PFSK-1 (cell line): ENCODE measurements at regions not wholly inside any gene's neighbourhood (a gene's known extent, or its start where the extent isn't known, plus 50 kb on each side); places are given as distances from the start of the nearest gene placed in this dataset.

Experiments used
- FOXP2 ChIP-seq: optimal IDR thresholded peaks from 2 replicates; pipeline ENCODE3; 2011; ENCODE audit warnings: borderline replicate concordance, control low read depth, inconsistent platforms; ENCODE audit not compliant: insufficient read depth; ENCODE audit errors: extremely low read length, extremely low read depth
- POLR2AphosphoS5 ChIP-seq: IDR thresholded peaks from 2 replicates; pipeline ENCODE4 v1.6.1; 2012; ENCODE audit warnings: low read depth, mild to moderate bottlenecking, control low read depth, low read length, moderate library complexity
- SIN3A ChIP-seq: IDR thresholded peaks from 2 replicates; pipeline ENCODE4 v1.6.1; 2012; ENCODE audit warnings: mild to moderate bottlenecking, low read length, moderate library complexity, borderline replicate concordance; ENCODE audit not compliant: insufficient read depth
- TAF1 ChIP-seq: IDR thresholded peaks from 2 replicates; pipeline ENCODE4 v1.6.1; 2012; ENCODE audit warnings: low read length, control low read depth, borderline replicate concordance; ENCODE audit not compliant: insufficient read depth
- TF ChIP-seq, protein P1 (sequence below), 2 experiments: IDR thresholded peaks; 2 replicates each; pipeline versions ENCODE4 v1.6.1 to v1.8.0; 2011 to 2012; ENCODE audit warnings: low read depth in 2 of 2, low read length in 2 of 2, control low read depth in 1 of 2, inconsistent platforms in 1 of 2, mild to moderate bottlenecking in 1 of 2, moderate library complexity in 1 of 2; ENCODE audit not compliant: insufficient read depth in 1 of 2

DNA sequence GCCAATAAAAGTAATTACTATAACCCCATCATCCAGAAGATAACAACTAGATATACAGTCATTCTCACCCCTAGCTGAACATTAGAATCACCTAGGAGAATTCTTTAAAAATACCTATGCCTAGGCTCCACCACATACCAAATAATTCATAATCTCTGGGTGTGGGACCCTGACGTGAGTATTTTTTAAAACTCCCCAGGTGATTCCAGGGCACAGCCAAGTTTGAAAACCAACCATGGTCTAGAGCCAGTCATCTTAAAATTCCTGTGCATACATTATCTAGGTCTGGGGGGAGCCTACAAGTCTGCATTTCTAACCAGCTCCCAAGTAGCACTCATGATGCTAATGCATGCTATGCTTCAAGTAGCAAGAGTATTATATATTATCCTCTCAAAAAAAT, 281.0 kb upstream of the MTNR1B start:
- TF ChIP-seq SIN3A (no peak), POLR2AphosphoS5 (no peak), FOXP2 (no peak), TAF1 (no peak)
- TF ChIP-seq, protein P1, sequence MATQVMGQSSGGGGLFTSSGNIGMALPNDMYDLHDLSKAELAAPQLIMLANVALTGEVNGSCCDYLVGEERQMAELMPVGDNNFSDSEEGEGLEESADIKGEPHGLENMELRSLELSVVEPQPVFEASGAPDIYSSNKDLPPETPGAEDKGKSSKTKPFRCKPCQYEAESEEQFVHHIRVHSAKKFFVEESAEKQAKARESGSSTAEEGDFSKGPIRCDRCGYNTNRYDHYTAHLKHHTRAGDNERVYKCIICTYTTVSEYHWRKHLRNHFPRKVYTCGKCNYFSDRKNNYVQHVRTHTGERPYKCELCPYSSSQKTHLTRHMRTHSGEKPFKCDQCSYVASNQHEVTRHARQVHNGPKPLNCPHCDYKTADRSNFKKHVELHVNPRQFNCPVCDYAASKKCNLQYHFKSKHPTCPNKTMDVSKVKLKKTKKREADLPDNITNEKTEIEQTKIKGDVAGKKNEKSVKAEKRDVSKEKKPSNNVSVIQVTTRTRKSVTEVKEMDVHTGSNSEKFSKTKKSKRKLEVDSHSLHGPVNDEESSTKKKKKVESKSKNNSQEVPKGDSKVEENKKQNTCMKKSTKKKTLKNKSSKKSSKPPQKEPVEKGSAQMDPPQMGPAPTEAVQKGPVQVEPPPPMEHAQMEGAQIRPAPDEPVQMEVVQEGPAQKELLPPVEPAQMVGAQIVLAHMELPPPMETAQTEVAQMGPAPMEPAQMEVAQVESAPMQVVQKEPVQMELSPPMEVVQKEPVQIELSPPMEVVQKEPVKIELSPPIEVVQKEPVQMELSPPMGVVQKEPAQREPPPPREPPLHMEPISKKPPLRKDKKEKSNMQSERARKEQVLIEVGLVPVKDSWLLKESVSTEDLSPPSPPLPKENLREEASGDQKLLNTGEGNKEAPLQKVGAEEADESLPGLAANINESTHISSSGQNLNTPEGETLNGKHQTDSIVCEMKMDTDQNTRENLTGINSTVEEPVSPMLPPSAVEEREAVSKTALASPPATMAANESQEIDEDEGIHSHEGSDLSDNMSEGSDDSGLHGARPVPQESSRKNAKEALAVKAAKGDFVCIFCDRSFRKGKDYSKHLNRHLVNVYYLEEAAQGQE (IDR thresholded peaks at IDR 0.05; ENCODE audit: insufficient read depth in 1 of 2, low read depth in 2 of 2, low read length in 2 of 2) = no peak

DNA sequence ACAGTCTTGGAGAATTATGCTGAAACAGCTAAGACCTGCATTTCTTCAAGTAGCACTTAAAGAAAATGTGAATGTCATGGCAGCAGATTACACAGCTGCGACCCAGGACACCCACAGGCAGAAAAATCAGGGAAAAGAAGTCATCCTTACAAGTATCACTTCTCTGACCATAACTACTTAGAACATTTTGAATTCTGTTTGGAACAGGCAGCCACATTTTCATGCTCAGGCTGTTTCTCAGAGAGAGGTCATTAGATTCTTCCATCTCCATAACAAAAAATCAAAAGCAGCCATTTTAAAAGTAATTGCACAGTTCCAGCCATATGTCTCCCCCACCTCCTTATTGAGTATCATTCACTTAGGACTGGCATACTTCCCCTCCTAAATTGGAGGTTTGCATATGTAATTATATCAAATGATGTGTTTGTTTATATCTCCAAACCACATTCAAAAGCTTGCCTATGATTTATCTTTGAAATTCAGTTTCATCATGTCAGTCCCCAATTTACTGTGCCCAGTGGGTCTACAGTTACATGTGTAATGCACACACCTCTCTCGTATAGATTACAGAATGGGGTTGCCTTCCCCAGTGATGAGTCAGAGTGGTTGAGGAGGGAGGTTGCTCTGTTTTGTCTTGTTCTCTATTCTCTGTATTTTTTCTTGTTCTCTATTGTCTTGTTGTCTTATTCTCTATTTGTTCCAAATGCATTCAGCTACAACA, 276.5 kb upstream of the MTNR1B start:
- TF ChIP-seq SIN3A (no peak), POLR2AphosphoS5 (no peak), FOXP2 (no peak), TAF1 (no peak)
- TF ChIP-seq, protein P1 (IDR thresholded peaks at IDR 0.05; ENCODE audit: insufficient read depth in 1 of 2, low read depth in 2 of 2, low read length in 2 of 2) = no peak

DNA sequence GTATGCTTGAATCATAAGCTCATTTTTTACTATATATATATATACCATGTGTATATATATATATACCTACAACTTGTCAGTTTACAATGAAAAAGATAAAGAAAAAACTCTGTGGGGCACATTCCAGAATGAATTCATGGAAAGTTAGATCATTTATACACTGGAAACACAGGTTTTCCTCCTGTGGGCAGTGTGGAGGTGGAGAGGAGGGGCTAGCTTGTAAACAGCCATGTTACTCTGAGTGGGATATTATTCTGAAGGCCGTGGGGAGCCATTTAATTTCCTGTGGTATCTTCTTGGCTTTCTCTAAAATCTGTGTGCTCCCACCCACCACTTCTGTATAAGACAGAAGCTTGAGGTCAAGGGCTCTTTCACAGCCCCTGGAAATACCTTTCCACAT, 273.4 kb upstream of the MTNR1B start:
- TF ChIP-seq FOXP2 (no peak), POLR2AphosphoS5 (no peak), TAF1 (no peak), SIN3A (no peak)
- TF ChIP-seq, protein P1 (IDR thresholded peaks at IDR 0.05; ENCODE audit: insufficient read depth in 1 of 2, low read depth in 2 of 2, low read length in 2 of 2) = no peak

DNA sequence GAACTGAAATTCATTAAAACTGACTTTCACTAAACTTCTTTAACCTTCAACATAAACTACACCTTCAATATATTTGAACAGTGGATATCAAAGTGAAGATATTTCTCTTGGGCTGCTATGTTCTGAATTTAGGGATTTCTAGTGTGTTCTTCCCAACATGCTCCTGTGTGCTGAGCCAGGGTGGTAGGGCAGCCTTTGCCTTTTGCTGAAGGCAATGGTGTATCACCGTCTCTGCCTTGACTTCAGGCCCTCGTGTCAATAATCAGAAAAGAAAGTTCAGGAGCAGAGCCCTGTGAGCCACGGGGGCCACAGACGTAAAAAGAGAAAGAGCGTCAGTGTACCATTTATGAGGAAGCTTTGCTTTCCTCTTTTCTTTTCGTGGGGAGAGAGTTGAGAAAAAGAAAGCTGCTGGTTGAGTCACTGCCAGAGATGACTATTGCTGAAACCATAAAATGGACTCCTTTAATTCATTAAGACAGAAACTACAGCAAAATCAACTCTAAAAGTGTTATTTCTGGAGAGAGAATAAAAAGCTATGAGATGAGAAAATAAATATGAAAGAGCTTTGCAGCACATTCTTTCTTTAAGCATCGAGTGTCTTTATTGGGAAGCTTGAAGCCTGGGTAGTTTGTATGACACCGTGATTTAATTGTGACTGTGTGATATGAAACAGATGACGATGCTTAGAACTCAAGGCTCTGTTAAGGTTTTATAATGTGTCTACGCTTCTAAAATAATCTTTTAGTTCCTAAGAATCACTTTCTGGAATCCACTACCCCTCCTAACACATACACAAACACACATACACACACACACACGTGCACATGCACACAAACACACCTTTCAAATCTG, 271.8 kb upstream of the MTNR1B start:
- TF ChIP-seq SIN3A (no peak), POLR2AphosphoS5 (no peak), TAF1 (no peak), FOXP2 (no peak)
- TF ChIP-seq, protein P1 (IDR thresholded peaks at IDR 0.05; ENCODE audit: insufficient read depth in 1 of 2, low read depth in 2 of 2, low read length in 2 of 2) = no peak

DNA sequence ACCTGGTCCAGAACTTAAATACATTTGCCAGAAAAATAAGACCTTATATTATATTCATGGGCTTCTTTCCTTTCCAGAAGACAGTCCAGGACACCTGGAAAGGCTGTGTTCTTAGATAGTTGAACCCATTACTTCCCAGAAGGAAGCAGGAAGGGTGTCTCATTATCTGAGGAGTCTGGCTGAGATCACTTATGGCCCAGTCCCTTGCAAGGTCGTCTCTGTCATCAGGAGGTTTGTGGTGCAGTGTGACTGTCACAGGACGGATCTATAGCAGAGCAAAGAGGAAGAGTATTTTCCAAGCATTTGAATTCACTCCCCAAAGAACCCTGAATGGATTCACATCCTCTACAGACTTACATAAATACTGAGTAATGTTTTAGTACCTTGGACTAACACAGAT, 270.7 kb upstream of the MTNR1B start:
- TF ChIP-seq TAF1 = no peak
- TF ChIP-seq, protein P1 (IDR thresholded peaks at IDR 0.05; ENCODE audit: insufficient read depth in 1 of 2, low read depth in 2 of 2, low read length in 2 of 2) = no peak
- TF ChIP-seq POLR2AphosphoS5 = no peak
- no peak for TF ChIP-seq FOXP2
- no peak for TF ChIP-seq SIN3A
